NCI-H2107 treated with DMSO at 0.1 percent for 48 hours (cell line): ENCODE measurements at regions not wholly inside any gene's neighbourhood (a gene's known extent, or its start where the extent isn't known, plus 50 kb on each side); places are given as distances from the start of the nearest gene placed in this dataset.
"Not testable (repeated sequence)": the region's sequence is repeated elsewhere in the genome, so short reads cannot be mapped to it uniquely, and the experiment has no call there.

Experiments
- DNase-seq: peaks from one replicate; lab custom pipeline; 2025; ENCODE audit not compliant: unreplicated experiment; lab: John Stamatoyannopoulos, UW

GRCh38 chr14:105620865-105621471, 94.6 kb downstream of the TMEM121 start:
- DNase-seq: not testable (repeated sequence)

- not testable (repeated sequence) for DNase-seq
Observed at GRCh38 chr14:105621479-105622328, 95.3 kb downstream of the TMEM121 start.

GRCh38 chr14:105622329-105622955, 96.1 kb downstream of the TMEM121 start:
- DNase-seq: no peak

- DNase-seq: not testable (repeated sequence)
Observed at GRCh38 chr14:105623178-105623577, 96.8 kb downstream of the TMEM121 start.

DNA sequence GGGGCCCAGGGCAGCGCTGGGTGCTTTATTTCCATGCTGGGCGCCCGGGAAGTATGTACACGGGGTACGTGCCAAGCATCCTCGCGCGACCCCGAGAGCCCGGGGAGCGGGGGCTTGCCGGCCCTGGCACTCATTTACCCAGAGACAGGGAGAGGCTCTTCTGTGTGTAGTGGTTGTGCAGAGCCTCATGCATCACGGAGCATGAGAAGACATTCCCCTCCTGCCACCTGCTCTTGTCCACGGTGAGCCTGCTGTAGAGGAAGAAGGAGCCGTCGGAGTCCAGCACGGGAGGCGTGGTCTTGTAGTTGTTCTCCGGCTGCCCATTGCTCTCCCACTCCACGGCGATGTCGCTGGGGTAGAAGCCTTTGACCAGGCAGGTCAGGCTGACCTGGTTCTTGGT, 98.0 kb downstream of the TMEM121 start:
- DNase-seq: not testable (repeated sequence)

DNA sequence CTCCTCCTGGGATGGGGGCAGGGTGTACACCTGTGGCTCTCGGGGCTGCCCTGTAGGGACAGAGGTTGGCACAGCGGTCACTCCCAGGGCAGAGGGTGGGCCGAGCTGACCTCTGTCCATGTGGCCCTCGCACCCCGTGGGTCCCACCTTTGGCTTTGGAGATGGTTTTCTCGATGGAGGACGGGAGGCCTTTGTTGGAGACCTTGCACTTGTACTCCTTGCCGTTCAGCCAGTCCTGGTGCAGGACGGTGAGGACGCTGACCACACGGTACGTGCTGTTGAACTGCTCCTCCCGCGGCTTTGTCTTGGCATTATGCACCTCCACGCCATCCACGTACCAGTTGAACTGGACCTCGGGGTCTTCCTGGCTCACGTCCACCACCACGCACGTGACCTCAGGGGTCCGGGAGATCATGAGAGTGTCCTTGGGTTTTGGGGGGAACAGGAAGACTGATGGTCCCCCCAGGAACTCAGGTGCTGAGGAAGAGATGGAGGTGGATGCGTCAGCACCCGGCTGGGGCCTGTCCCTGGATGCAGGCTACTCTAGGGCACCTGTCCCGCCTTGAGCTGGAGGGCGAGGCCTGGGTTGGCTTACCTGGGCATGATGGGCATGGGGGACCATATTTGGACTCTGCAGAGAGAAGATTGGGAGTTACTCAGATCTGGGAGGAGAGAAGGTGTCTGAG, 98.5 kb downstream of the TMEM121 start:
- DNase-seq: not testable (repeated sequence)

DNA sequence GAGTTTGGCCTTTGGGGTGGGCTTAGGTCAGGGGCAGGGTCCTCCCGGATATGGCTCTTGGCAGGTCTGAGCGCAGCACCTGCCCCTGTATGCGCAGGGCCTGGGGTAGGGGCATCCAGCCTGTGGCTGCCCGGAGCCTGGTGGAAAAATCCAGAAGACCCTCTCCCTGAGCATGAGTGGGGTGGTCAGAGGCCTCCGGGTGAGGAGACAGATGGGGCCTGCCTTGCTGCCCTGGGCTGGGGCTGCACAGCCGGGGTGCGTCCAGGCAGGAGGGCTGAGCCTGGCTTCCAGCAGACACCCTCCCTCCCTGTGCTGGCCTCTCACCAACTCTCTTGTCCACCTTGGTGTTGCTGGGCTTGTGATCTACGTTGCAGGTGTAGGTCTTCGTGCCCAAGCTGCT, 99.1 kb downstream of the TMEM121 start:
- DNase-seq: not testable (repeated sequence)

DNA sequence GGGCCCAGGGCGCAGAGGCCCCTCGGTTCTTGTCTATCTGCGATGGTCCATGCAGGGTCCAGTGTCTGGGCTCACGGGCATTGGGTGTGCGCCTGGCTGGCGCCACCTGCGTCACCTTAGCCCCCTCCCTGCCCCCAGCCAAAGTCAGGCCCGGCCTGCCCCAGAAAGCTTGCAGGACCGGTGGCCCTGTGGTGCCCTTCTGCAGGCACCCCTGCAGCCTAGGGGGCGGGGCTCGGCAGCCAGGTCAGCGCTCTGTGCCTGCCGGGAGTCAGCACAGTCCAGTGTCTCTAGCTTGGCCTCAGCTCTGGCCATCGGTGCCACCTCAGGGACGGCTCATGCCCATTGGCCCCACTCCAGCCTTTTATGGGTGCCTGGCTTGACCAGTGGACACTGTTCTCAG, 99.7 kb downstream of the TMEM121 start:
- DNase-seq: not testable (repeated sequence)

DNA sequence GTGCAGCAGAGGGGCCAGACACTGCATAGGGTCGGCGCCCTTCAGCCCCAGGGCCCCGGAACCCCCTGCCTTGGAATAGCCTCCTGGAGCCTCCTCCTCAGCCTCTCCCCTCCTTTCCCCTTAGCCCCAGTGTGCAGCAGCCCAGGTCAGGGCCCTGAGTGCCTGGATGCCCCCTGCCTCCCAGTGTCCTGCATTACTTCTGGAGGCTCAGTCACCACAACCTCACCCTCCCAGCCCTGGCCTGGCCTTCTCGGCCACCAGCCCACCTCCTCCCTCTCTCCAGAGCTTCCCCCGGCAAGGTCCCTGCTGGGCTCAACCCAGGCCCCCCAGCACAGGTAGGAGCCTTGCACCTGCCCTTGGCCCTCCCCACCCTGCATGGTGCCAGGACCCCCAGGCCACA, 100.3 kb downstream of the TMEM121 start:
- not testable (repeated sequence) for DNase-seq

- DNase-seq: not testable (repeated sequence)
Observed at GRCh38 chr14:105627287-105627686, 100.9 kb downstream of the TMEM121 start.

GRCh38 chr14:105627701-105628100, 101.3 kb downstream of the TMEM121 start:
- no peak for DNase-seq

DNA sequence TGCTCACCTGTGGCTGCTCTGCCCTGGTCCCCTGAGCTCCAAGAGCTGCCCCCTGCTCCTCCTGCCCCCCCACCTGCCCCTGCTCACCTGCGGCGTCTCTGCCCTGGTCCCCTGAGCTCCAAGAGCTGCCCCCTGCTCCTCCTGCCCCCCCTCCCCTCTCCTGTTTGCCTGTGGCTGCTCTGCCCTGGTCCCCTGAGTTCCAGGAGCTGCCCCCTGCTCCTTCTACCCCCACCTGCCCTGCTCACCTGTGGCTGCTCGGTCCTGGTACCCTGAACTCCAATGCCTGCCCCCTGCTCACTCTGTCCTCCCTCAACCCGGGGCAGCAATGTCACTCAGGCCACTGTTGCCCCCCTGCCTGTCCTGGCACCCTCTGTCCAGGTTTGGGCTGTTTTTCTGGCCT, 101.7 kb downstream of the TMEM121 start:
- not testable (repeated sequence) for DNase-seq

DNA sequence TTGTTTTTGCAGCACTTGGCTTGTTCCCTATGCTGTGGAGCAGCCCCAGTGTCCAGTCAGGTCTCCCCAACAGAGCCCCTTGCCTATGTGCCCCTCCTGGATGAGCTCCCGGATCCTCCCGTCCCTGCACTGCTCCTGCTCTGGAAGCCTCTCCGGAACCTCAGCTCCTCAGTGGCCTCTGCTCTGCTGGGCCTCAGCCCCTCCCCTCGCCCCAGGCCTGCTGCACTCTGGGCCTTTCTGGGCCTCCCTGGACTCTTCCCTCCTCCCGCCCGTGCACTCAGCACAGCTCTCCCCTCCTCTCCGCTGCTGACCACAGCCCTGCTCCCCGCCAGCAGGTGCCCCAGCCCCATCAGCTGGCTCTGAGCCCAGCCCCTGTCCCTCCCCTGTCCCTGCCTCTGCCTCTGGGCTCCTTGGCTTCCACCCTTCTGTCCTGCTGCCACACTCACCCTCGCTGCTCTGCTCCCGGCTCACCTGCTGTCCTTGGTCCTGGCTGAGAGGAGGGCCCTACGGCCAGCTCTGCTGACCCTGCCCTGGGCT, 102.2 kb downstream of the TMEM121 start:
- not testable (repeated sequence) for DNase-seq

DNA sequence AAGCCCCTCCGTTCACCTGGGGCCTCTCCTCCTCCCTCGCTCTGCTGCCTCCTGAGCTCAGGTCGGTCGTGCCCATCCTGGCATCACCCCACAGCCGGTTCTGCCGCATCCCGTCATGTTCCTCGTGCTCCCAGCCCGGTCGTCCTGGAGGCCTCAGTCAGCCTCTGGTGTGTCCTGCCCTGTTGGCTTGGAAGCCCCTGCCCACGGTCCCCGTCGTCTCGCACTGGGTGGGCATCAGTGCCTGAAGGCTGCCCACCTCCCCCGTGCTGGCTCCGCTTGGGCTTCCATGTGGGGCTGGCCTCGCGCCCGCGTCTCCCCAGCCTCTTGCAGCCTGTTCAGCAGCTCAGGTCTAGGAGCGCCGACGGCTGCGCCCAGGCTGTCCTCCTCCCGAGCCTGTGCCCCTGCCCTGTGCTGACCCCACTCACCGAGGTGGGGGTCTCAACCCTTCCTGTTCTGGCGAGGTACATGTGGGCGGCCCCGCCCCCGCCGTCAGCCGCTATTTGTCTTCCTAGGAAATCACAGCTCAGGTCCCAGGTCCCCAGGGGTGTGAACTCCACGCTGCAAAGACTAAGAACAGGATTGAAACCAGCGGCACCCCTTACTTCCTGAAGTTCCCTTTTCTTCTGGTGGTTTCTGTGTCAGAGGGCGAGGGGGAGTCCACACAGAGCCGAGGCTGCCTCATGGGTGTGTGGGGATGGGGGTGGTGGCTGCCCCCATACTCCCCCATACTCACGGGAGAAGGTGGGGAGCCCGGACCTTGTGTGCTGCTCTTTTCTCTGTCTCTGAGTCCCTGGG, 102.9 kb downstream of the TMEM121 start:
- not testable (repeated sequence) for DNase-seq

GRCh38 chr14:105629886-105630215, 103.5 kb downstream of the TMEM121 start:
- DNase-seq: no peak

GRCh38 chr14:105630293-105630934, 104.0 kb downstream of the TMEM121 start:
- not testable (repeated sequence) for DNase-seq

DNA sequence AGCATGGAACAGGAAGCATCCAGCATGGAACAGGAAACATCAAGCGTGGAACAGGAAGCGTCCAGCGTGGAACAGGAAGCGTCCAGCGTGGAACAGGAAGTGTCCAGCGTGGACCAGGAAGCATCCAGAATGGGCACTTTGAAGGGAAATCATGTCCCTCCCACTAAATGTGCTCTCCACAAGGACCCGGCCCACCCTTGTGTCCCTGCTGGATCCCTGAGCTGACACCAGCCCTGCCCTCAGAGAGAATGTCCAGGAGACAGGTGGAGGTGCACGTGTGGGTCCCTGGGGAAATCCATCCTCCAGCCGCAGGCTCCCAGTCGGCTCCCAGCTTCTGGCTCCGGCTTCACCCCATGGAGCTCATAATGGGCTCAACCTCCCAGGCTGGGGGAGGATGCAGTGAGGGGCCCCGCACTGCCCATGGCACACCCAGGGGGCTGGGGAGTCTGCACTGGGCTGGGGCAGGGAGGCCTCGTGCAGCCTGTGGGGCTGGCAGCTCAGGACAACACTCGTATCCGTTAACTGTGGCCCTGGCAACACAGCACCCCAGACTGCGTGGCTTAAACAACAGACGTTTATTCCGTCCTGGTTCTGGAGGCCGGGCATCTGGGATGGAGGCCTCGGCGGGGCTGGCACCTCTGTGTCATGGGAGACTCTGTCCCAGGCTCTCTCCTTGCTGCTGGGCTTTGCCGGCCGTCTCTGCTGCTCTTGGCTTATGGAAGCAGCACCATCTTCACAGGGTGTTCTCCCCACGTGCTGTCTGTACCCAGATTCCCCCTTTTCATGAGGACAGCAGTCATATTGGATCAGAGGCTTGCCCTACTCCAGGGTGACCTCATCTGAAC, 104.8 kb downstream of the TMEM121 start:
- DNase-seq: not testable (repeated sequence)

DNA sequence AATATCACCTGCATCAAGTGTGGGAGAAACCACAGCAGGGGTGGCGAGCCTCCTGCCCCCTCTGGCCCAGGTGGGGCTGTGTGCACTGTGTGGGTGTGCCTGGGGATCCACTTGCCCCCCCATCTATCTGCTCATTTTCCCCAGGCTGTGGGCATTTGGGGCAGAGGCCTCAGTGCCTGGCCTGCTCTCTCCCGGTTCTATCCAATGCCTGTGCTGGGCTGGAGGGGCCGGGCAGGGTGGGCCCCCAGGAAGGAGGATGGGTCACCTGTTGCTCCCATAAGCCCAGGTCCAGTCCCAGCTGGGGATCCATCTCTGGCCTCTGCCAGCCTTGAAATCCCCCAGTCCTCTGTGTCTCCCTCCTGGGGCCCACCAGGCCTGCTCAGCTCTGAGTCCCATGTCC, 105.6 kb downstream of the TMEM121 start:
- DNase-seq: no peak

DNA sequence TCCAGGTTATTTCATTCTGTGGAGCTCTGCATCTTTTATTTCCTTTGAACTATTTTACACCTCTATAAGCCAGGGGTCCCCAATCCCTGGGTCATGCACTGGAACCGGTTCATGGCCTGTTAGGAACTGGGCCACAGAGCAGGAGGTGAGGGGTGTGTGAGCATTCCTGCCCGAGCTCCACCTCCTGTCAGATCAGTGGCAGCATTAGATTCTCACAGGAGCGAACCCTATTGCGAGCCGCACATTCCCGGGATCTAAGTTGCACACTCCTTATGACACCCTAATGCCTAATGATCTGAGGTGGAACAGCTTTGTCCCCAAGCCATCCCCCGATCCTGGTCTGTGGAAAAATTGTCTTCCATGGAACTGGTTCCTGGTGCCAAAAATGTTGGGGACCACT, 107.2 kb downstream of the TMEM121 start:
- not testable (repeated sequence) for DNase-seq
